GM12891 (cell line): ENCODE measurements at regions not wholly inside any gene's neighbourhood (a gene's known extent, or its start where the extent isn't known, plus 50 kb on each side); places are given as distances from the start of the nearest gene placed in this dataset.
A peak's percentile ranks its signal among the peaks of the same experiment; 100 is the strongest.
"Not testable (repeated sequence)": the region's sequence is repeated elsewhere in the genome, so short reads cannot be mapped to it uniquely, and the experiment has no call there.

Experiments used
- DNase-seq: peaks from one replicate; pipeline ENCODE4 v3.0.0; 2011; ENCODE audit warnings: low spot score; ENCODE audit not compliant: insufficient read length
- FAIRE-seq: peaks from 2 replicates; lab custom pipeline; 2011; peaks lifted over from hg19 to GRCh38; lab: Jason Lieb, UNC
- PAX5 ChIP-seq: IDR thresholded peaks from 2 replicates; pipeline ENCODE4 v1.6.1; 2011; ENCODE audit warnings: low read length, moderate library complexity, mild to moderate bottlenecking; ENCODE audit not compliant: insufficient read depth, severe bottlenecking
- POLR2A ChIP-seq: IDR thresholded peaks from 2 replicates; pipeline ENCODE4 v1.6.1; 2011; ENCODE audit warnings: low read depth, low read length, control low read depth
- POLR2AphosphoS5 ChIP-seq: IDR thresholded peaks from 2 replicates; pipeline ENCODE4 v1.6.1; 2011; ENCODE audit warnings: low read depth, low read length, control low read depth
- POU2F2 ChIP-seq: IDR thresholded peaks from 2 replicates; pipeline ENCODE4 v1.6.1; 2011; ENCODE audit warnings: low read depth, mild to moderate bottlenecking, control low read depth, low read length, moderate library complexity
- SPI1 ChIP-seq: IDR thresholded peaks from 2 replicates; pipeline ENCODE4 v1.6.1; 2011; ENCODE audit warnings: low read depth, low read length, control low read depth
- TAF1 ChIP-seq: IDR thresholded peaks from 2 replicates; pipeline ENCODE4 v1.6.1; 2011; ENCODE audit warnings: low read depth, low read length, control low read depth

DNA sequence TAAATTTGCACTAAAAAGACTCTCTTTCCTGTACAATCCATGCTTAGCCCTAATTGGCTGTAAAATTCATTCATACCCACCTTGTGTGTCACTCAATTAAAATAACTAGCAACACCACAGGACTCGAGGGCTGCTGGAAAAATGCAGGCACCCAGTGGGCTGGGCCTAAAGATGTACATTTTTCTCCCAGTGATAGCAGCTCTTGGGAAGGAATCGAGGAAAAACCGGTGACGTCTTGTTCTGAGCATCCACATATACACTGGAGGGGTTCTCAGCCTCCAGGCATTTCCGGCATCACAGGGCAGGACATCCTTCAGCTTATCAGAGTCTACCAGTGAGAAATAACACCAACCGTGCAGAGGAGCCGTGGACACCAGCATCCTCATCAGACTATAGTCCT lies 85.8 kb upstream of the PITRM1 start:
- DNase-seq: no peak
- TF ChIP-seq POLR2A: no peak
- TF ChIP-seq TAF1: no peak
- TF ChIP-seq POLR2AphosphoS5: no peak
- TF ChIP-seq POU2F2: no peak
- TF ChIP-seq PAX5: no peak
- no peak for TF ChIP-seq SPI1
- no peak for FAIRE-seq

- FAIRE-seq (no peak), DNase-seq (no peak)
- TF ChIP-seq SPI1: no peak
- no peak for TF ChIP-seq POU2F2
- TF ChIP-seq POLR2A: no peak
- no peak for TF ChIP-seq POLR2AphosphoS5
- TF ChIP-seq PAX5: no peak
These were observed 83.0 kb upstream of the PITRM1 start for GRCh38 chr10:3255616-3256015.

DNA sequence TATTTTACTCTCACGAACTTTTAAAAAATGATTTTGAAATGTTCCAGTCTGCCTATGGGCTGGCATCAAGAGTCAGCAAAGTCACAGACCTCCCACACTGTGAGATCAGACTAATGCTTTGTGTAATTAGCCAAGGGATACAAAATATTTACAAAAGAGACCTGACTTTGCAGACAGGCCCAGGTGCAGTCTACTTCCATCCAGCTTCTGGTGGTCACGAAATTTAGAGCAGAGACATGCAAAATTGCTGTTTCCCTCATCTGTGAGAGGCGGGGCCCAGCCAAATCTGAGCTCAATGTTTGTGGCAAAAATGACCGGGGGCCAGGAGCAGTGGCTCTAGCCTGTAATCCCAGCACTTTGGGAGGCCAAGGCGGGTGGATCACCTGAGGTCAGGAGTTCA lies 82.5 kb upstream of the PITRM1 start:
- no peak for TF ChIP-seq POLR2A
- no peak for TF ChIP-seq TAF1
- TF ChIP-seq SPI1: no peak
- TF ChIP-seq PAX5: no peak
- no peak for TF ChIP-seq POLR2AphosphoS5
- TF ChIP-seq POU2F2: no peak
- DNase-seq (no peak), FAIRE-seq (no peak)

DNA sequence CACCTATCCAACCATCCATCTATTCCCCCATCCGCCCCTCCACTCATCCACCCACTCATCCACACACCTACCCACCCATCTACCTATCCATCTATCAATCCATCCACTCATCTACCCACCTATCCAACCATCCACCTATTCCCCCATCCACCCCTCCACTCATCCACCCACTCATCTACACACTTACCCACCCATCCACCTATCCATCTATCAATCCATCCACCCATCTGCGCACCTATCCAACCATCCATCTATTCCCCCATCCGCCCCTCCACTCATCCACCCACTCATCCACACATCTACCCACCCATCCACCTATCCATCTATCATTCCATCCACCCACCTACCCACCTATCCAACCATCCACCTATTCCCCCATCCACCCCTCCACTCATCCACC lies 81.4 kb upstream of the PITRM1 start:
- DNase-seq, FAIRE-seq: not testable (repeated sequence)

DNA sequence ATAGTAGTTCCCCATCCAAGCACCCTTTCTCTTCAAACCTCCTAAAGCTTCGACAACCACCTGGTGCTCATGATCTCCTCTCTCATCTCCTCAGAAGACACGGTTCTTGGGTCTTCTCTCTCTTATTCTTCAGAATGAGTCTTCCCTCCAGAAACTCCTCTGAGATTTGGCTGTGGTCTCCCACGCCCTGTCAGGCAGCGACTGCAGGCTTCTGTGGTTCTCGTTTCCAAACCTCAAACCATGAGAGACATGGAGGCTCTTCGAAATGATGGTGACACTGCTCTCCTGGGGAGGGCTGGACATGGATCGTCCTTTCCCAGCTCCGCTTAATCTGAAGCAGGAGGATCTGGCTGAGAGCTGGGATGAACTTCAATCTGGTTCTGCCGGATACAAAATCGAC lies 78.6 kb upstream of the PITRM1 start:
- FAIRE-seq: no peak
- no peak for DNase-seq
- TF ChIP-seq PAX5 (no peak), POLR2AphosphoS5 (no peak), POLR2A (no peak), POU2F2 (no peak), TAF1 (no peak)

DNA sequence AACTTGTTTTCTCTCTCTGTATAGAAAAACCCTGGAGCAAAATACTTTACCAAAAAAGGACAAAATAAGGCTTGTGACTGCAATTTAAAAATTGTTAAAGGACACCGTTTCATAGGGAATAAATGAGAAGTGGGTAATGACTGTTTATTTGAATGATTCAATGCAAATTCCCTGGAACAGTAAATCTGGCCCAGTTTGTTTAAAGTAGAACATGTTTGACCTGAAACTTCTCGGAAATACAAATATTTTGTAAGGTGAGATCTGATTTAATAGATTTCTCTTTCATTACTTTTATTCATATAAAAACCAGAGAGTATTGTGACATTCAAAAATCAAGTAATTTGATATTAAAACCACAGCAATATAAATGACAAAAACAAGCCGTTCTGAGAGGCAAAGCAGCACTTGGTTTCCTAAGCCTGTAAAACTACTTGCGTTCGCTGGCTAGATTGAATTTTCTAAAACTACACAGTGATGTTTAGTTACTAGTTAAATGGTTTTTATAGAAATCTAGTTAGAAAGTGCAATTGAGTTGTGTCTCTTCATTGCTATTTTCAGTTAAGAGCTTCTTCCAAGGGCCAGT lies 76.8 kb upstream of the PITRM1 start:
- FAIRE-seq: no peak
- no peak for DNase-seq
- TF ChIP-seq PAX5 (no peak), TAF1 (no peak), SPI1 (no peak), POLR2AphosphoS5 (no peak), POU2F2 (no peak), POLR2A (no peak)

DNA sequence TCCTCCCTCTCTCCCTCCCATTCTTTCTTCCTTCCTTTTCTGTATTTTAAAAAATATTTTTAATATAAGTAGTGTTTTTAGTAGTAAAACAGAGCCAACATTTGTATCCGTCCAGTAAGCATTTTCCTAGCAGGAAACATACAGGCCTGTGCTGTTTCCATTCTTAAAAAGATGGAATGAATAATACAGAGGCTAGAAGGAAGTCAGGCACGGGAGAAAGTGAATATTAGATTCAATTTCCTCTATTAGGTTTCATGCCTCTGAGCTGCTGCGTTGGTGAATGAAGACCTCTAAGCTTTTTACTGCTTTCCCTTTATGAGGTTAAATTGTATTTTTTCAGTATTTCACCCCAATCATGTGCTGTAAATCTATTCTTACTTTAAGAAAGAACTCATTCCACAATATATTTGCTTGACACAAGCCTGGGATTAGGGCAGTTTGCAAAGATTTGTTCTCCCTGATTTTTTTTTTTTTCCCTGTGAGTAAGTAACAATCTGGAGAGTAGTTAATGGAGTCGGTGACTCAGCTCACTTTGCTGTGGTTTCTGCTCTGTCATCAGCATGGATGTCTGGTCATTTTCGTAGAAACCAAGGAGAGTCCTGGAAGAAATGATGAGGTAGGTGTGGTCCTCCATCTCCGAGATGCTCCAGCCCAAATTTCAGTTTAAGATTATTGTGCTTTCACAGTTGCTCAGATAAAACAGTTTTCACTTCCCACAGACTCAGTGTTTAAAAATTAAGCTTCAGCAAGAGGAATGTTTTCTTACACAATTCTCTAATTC lies 76.1 kb upstream of the PITRM1 start:
- TF ChIP-seq PAX5 (no peak), POU2F2 (no peak), TAF1 (no peak), POLR2AphosphoS5 (no peak), POLR2A (no peak), SPI1 (no peak)
- no peak for DNase-seq
- FAIRE-seq: no peak

GRCh38 chr10:3245395-3245794 lies 72.8 kb upstream of the PITRM1 start:
- TF ChIP-seq TAF1 (no peak), POLR2AphosphoS5 (no peak), POU2F2 (no peak), PAX5 (no peak), POLR2A (no peak)
- DNase-seq (no peak), FAIRE-seq (no peak)

- TF ChIP-seq PAX5 (no peak), POU2F2 (no peak)
- DNase-seq (no peak), FAIRE-seq (peak; percentile 86)
These were observed 69.5 kb upstream of the PITRM1 start for GRCh38 chr10:3241967-3242650.

- DNase-seq (no peak), FAIRE-seq (no peak)
- TF ChIP-seq SPI1 (no peak), POLR2AphosphoS5 (no peak)
These were observed 68.8 kb upstream of the PITRM1 start for GRCh38 chr10:3241274-3241921.
